ENCODE measurements at regions not wholly inside any gene's neighbourhood (a gene's known extent, or its start where the extent isn't known, plus 50 kb on each side); places are given as distances from the start of the nearest gene placed in this dataset.

DNA sequence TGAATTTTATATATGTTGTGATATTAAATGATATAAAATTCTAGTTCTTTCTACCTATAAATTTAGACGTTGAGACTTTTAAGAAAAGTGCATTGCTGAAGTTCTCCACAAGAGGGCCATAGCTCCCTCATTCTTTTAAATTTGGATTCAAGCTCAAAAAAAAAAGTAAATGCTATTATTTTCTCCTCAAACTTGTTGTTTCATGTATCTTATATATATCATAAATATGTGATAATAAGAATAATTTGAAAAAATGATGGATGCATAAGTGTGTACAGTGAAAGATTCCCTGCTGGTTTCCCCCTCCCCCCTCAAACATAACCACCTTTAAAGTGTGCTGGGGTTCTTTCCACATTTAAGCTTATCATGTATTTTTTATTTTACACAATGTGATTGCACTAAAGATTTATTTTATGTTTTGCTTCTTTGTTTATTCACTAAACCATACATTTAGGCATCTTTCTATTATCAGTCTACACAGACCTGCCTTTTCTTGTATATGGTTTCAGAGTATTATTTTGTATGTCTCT lies 769.4 kb upstream of the GOLIM4 start:
- no peak overlapping the region for H3K4me3 ChIP-seq (ENCODE audit: low read length)
- DNase-seq (ENCODE audit: low read depth): peak; percentile 44
- TF ChIP-seq, protein P1, sequence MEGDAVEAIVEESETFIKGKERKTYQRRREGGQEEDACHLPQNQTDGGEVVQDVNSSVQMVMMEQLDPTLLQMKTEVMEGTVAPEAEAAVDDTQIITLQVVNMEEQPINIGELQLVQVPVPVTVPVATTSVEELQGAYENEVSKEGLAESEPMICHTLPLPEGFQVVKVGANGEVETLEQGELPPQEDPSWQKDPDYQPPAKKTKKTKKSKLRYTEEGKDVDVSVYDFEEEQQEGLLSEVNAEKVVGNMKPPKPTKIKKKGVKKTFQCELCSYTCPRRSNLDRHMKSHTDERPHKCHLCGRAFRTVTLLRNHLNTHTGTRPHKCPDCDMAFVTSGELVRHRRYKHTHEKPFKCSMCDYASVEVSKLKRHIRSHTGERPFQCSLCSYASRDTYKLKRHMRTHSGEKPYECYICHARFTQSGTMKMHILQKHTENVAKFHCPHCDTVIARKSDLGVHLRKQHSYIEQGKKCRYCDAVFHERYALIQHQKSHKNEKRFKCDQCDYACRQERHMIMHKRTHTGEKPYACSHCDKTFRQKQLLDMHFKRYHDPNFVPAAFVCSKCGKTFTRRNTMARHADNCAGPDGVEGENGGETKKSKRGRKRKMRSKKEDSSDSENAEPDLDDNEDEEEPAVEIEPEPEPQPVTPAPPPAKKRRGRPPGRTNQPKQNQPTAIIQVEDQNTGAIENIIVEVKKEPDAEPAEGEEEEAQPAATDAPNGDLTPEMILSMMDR (conservative IDR thresholded peaks at IDR 0.05; ENCODE audit: low read length): peak; percentile 78

DNA sequence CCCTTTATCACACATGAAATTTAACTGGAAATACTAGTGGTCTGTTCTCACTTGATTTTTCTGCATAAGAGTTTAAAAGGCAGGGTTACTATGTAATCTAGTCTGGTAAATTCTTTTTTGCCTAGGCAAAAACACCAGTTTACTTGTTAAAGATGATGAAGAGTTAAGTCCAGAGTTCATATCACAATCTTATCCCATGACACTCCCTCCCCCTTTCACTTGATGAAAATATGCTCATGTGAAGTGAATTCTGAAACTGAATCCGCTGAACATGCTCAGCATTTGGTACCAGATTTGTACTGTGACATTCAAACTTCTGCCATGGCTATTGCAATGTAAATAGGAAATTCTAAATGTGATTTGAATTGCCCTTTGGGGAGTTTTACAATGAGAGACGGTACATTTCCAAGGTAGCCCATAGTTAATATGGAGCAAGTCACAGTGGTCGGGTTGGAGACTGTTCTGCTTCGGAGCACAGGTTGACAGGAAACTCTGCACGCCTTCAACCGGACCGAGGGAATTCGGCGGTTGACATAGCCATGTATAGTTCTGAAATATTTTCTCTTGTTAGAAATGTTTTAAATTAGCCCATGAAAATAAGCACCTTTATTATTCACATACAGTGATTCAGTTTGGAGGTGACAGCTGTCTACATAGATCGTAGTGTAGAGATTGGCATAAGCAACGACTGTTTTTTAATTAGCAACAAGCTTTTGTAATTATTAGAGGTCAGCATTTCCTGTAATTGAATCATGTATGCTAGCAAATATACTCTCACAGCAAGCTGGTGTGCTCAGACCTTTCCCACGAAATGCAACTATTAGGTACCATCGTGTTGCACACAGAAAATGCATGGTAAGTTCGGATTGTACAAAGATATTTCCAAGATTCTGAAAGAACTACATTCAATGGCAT lies 768.6 kb upstream of the GOLIM4 start:
- TF ChIP-seq, protein P1 (conservative IDR thresholded peaks at IDR 0.05; ENCODE audit: low read length): no peak
- no peak overlapping the region for H3K4me3 ChIP-seq (ENCODE audit: low read length)
- no peak for DNase-seq (ENCODE audit: low read depth)

DNA sequence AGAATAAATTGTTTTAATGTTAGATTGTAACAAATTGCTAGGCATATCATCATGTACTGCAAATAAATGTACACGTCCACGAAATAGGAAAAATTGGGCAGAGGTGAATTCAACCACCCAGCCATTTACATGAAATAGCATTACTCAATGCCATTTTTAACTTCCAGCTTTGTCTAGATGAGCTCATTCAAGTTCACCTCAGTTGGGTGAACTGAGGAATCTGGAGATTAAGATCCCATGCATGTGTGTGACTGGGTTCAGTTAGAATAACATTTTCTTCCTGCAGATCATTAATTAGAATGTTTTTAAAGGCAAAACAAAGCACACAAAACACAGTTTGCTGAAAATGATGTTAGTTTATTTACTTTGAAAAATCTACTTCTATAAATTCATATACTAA lies 767.8 kb upstream of the GOLIM4 start:
- TF ChIP-seq, protein P1 (conservative IDR thresholded peaks at IDR 0.05; ENCODE audit: low read length): no peak

DNA sequence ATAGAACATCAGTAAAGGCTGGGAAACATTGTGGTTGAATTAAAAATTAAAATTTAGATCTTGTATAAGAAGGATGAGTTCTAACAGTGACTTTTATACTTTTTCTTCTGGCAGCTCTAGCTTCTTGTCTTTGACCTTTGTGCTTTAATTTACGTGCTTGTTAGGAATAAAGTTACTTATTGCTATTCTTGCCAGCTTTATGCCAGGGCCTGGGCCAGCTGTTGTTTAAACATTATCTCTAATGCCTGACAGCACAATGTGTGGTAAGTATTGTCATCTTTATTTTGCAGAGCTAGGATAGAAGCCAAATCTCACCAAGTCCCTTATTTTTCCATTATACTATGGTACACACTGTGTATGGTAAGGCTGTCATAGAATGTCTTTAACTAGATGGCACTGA lies 766.7 kb upstream of the GOLIM4 start:
- no peak for DNase-seq (ENCODE audit: low read depth)
- TF ChIP-seq, protein P1 (conservative IDR thresholded peaks at IDR 0.05; ENCODE audit: low read length): no peak
- no peak overlapping the region for H3K4me3 ChIP-seq (ENCODE audit: low read length)

More for the DNA sequence above, 767.8 kb upstream of the GOLIM4 start:
- no peak overlapping the region for H3K4me3 ChIP-seq (ENCODE audit: low read length)
- no peak for DNase-seq (ENCODE audit: low read depth)

DNA sequence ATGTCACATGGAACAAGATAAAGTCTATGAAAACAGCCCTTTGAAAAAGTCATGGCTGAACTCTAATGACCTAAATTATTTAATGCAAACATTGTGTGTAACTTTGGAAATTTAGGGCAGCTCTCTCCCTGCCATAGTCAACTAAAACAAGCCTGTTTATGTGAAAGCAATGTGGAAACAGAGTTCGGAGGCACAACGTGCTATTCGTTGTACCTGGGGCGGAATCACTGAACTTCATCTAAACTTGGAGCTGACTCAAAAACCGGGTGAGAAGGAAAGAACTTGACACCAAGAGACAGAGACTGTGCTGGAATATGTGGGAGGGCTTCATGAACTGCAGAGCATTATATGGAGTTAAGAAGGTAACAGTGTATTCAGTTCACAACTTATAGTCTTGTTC lies 764.9 kb upstream of the GOLIM4 start:
- H3K4me3 ChIP-seq (ENCODE audit: low read length): no peak overlapping the region
- DNase-seq (ENCODE audit: low read depth): no peak
- TF ChIP-seq, protein P1 (conservative IDR thresholded peaks at IDR 0.05; ENCODE audit: low read length): no peak

DNA sequence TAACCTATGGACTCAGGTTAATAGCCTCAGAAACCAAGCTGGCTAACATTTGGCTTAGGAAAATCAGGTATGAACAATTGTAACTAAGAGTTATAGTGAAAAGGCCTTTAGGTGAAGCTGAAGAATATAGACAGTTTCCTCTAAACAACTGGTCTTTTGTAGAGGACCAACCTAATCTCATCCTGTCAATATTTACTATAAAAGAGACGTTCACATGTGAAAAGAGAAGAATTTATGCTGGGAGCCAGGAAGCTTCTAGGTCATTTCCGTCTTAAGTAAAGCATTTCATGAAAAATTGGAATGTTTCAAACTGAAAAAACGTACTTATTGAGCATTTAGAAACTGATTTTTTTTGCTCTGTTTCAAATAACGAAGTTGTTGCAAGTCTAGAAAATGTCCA lies 764.3 kb upstream of the GOLIM4 start:
- H3K4me3 ChIP-seq (ENCODE audit: low read length): no peak overlapping the region
- TF ChIP-seq, protein P1 (conservative IDR thresholded peaks at IDR 0.05; ENCODE audit: low read length): no peak
- no peak for DNase-seq (ENCODE audit: low read depth)

DNA sequence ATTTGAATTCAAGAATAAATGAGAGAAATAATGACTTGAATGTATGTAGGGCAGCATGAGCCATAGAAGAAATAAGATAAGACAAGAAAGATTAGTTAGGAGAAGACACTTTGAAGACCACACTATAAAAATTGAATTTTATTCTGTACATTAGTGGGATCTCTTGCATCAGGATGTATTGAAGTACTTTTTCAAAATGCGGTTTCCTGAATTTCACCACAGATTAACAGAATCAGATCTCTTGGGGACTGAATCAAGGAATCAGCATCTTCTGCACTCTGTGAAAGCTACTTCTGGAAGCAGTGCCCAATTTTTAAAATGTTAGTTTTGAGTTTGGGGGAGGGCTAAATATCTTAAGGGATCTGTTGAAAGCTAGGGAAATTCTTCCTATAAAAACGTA lies 763.9 kb upstream of the GOLIM4 start:
- no peak for DNase-seq (ENCODE audit: low read depth)
- H3K4me3 ChIP-seq (ENCODE audit: low read length): no peak overlapping the region
- TF ChIP-seq, protein P1 (conservative IDR thresholded peaks at IDR 0.05; ENCODE audit: low read length): no peak
